Activated CD4-positive, alpha-beta T cell treated with anti-CD3 and anti-CD28 coated beads, Interleukin-2, amount 50 U/mL, for 4 hours (primary cell): ENCODE measurements at regions not wholly inside any gene's neighbourhood (a gene's known extent, or its start where the extent isn't known, plus 50 kb on each side); places are given as distances from the start of the nearest gene placed in this dataset.
"Not testable (repeated sequence)": the region's sequence is repeated elsewhere in the genome, so short reads cannot be mapped to it uniquely, and the experiment has no call there.

ENCODE experiments used
- DNase-seq, 2 experiments: peaks; one replicate each; pipeline ENCODE4 v3.0.0-alpha.2; 2020

GRCh38 chr6:4725136-4725760 is 51.0 kb upstream of the CDYL start:
- DNase-seq: not testable (repeated sequence)

GRCh38 chr6:4724727-4725126 is 51.5 kb upstream of the CDYL start:
- not testable (repeated sequence) for DNase-seq

GRCh38 chr6:4723383-4723782 is 52.8 kb upstream of the CDYL start:
- DNase-seq: no peak

- DNase-seq: not testable (repeated sequence)
Observed at GRCh38 chr6:4721368-4721767, 54.8 kb upstream of the CDYL start.

GRCh38 chr6:4719491-4719890 is 56.7 kb upstream of the CDYL start:
- DNase-seq: no peak

- DNase-seq: no peak
Observed at GRCh38 chr6:4717856-4718255, 58.3 kb upstream of the CDYL start.

GRCh38 chr6:4717124-4717523 is 59.1 kb upstream of the CDYL start:
- no peak for DNase-seq

- DNase-seq: no peak
Observed at GRCh38 chr6:4714961-4715501, 61.2 kb upstream of the CDYL start.

- no peak for DNase-seq
Observed at GRCh38 chr6:4712291-4712690, 63.9 kb upstream of the CDYL start.

GRCh38 chr6:4707011-4707410 is 69.2 kb upstream of the CDYL start:
- no peak for DNase-seq

- no peak for DNase-seq
Observed at GRCh38 chr6:4705809-4706208, 70.4 kb upstream of the CDYL start.

GRCh38 chr6:4703382-4703781 is 72.8 kb upstream of the CDYL start:
- no peak for DNase-seq

- no peak for DNase-seq
Observed at GRCh38 chr6:4698901-4699659, 77.1 kb upstream of the CDYL start.

GRCh38 chr6:4693173-4693970 is 82.8 kb upstream of the CDYL start:
- DNase-seq: no peak

GRCh38 chr6:4692664-4693063 is 83.5 kb upstream of the CDYL start:
- DNase-seq: no peak

GRCh38 chr6:4687989-4688947 is 87.9 kb upstream of the CDYL start:
- no peak for DNase-seq

GRCh38 chr6:4687656-4687988 is 88.6 kb upstream of the CDYL start:
- no peak for DNase-seq

- DNase-seq: no peak
Observed at GRCh38 chr6:4682431-4683097, 93.6 kb upstream of the CDYL start.

- DNase-seq: no peak
Observed at GRCh38 chr6:4678506-4679300, 97.5 kb upstream of the CDYL start.

GRCh38 chr6:4677751-4678065 is 98.5 kb upstream of the CDYL start:
- no peak for DNase-seq
